ENCODE measurements at regions not wholly inside any gene's neighbourhood (a gene's known extent, or its start where the extent isn't known, plus 50 kb on each side); places are given as distances from the start of the nearest gene placed in this dataset.
"Not testable (repeated sequence)": the region's sequence is repeated elsewhere in the genome, so short reads cannot be mapped to it uniquely, and the experiment has no call there.

- no peak for TF ChIP-seq CTCF (IDR thresholded peaks at IDR 0.05; ENCODE audit: unreplicated experiment)
- H3K27me3 Mint-ChIP-seq = no peaks in the 10 kb centered on the region
- no peak overlapping the region for H3K27ac Mint-ChIP-seq
- peaks cover 15% of the 10 kb centered on the region for H3K9me3 Mint-ChIP-seq (ENCODE audit: low read depth)
- no peaks in the 10 kb centered on the region for H3K36me3 Mint-ChIP-seq (ENCODE audit: insufficient read depth)
- H3K4me1 Mint-ChIP-seq (ENCODE audit: low read depth) = peaks cover 9% of the 10 kb centered on the region
- no peak overlapping the region for H3K4me3 Mint-ChIP-seq (ENCODE audit: low read depth)
- no peak for DNase-seq (ENCODE audit: low spot score, unreplicated experiment)
These were observed 608.1 kb upstream of the AADAT start for GRCh38 chr4:170697845-170698244.

GRCh38 chr4:170697045-170697444 is 607.3 kb upstream of the AADAT start:
- Mint-ChIP-seq H3K27ac (no peak overlapping the region), H3K4me1 (ENCODE audit: low read depth) (peaks cover 9% of the 10 kb centered on the region), H3K27me3 (no peaks in the 10 kb centered on the region), H3K9me3 (ENCODE audit: low read depth) (peaks cover 15% of the 10 kb centered on the region), H3K36me3 (ENCODE audit: insufficient read depth) (no peaks in the 10 kb centered on the region), H3K4me3 (ENCODE audit: low read depth) (no peak overlapping the region)
- DNase-seq (ENCODE audit: low spot score, unreplicated experiment) = no peak
- TF ChIP-seq CTCF (IDR thresholded peaks at IDR 0.05; ENCODE audit: unreplicated experiment) = no peak

GRCh38 chr4:170691168-170691567 is 601.4 kb upstream of the AADAT start:
- H3K27ac Mint-ChIP-seq = no peak overlapping the region
- peaks cover 19% of the 10 kb centered on the region for H3K9me3 Mint-ChIP-seq (ENCODE audit: low read depth)
- H3K27me3 Mint-ChIP-seq = no peaks in the 10 kb centered on the region
- peaks cover 8% of the 10 kb centered on the region for H3K4me1 Mint-ChIP-seq (ENCODE audit: low read depth)
- no peaks in the 10 kb centered on the region for H3K36me3 Mint-ChIP-seq (ENCODE audit: insufficient read depth)
- TF ChIP-seq CTCF (IDR thresholded peaks at IDR 0.05; ENCODE audit: unreplicated experiment) = no peak
- no peak for DNase-seq (ENCODE audit: low spot score, unreplicated experiment)
- no peak overlapping the region for H3K4me3 Mint-ChIP-seq (ENCODE audit: low read depth)

- no peak overlapping the region for H3K27ac Mint-ChIP-seq
- TF ChIP-seq CTCF (IDR thresholded peaks at IDR 0.05; ENCODE audit: unreplicated experiment) = no peak
- H3K27me3 Mint-ChIP-seq = no peaks in the 10 kb centered on the region
- DNase-seq (ENCODE audit: low spot score, unreplicated experiment) = no peak
- H3K9me3 Mint-ChIP-seq (ENCODE audit: low read depth) = peaks cover 4% of the 10 kb centered on the region
- peaks cover 15% of the 10 kb centered on the region for H3K4me1 Mint-ChIP-seq (ENCODE audit: low read depth)
- H3K36me3 Mint-ChIP-seq (ENCODE audit: insufficient read depth) = no peaks in the 10 kb centered on the region
- H3K4me3 Mint-ChIP-seq (ENCODE audit: low read depth) = no peak overlapping the region
These were observed 598.0 kb upstream of the AADAT start for GRCh38 chr4:170687751-170688150.

- peaks cover 15% of the 10 kb centered on the region for H3K4me1 Mint-ChIP-seq (ENCODE audit: low read depth)
- H3K36me3 Mint-ChIP-seq (ENCODE audit: insufficient read depth); DNase-seq (ENCODE audit: low spot score, unreplicated experiment); H3K27me3 Mint-ChIP-seq; H3K4me3 Mint-ChIP-seq (ENCODE audit: low read depth); H3K27ac Mint-ChIP-seq; H3K9me3 Mint-ChIP-seq (ENCODE audit: low read depth): not testable (repeated sequence)
These were observed 595.9 kb upstream of the AADAT start for GRCh38 chr4:170685701-170686100.

- no peak overlapping the region for H3K4me3 Mint-ChIP-seq (ENCODE audit: low read depth)
These were observed 593.0 kb upstream of the AADAT start for GRCh38 chr4:170682558-170683294.

GRCh38 chr4:170682087-170682486 is 592.3 kb upstream of the AADAT start:
- H3K27me3 Mint-ChIP-seq; H3K4me3 Mint-ChIP-seq (ENCODE audit: low read depth); DNase-seq (ENCODE audit: low spot score, unreplicated experiment); H3K36me3 Mint-ChIP-seq (ENCODE audit: insufficient read depth); H3K27ac Mint-ChIP-seq; H3K4me1 Mint-ChIP-seq (ENCODE audit: low read depth): not testable (repeated sequence)
- H3K9me3 Mint-ChIP-seq (ENCODE audit: low read depth) = peaks cover 10% of the 10 kb centered on the region

More at GRCh38 chr4:170682558-170683294, 593.0 kb upstream of the AADAT start:
- Mint-ChIP-seq H3K27ac (no peak overlapping the region), H3K9me3 (ENCODE audit: low read depth) (peaks cover 10% of the 10 kb centered on the region), H3K27me3 (no peaks in the 10 kb centered on the region), H3K36me3 (ENCODE audit: insufficient read depth) (no peaks in the 10 kb centered on the region), H3K4me1 (ENCODE audit: low read depth) (peaks cover 8% of the 10 kb centered on the region)
- no peak for DNase-seq (ENCODE audit: low spot score, unreplicated experiment)
- TF ChIP-seq CTCF (IDR thresholded peaks at IDR 0.05; ENCODE audit: unreplicated experiment) = no peak
